ENCODE measurements at regions not wholly inside any gene's neighbourhood (a gene's known extent, or its start where the extent isn't known, plus 50 kb on each side); places are given as distances from the start of the nearest gene placed in this dataset.

- no peak for TF ChIP-seq CTCF (IDR thresholded peaks at IDR 0.05)
- H3K27ac ChIP-seq: peak overlapping the region in 1 of 2 donors; percentile 22
- no peaks in the 10 kb centered on the region for H3K36me3 ChIP-seq
- intact Hi-C loops (cut with DNase I; ENCODE audit: low total_unique reads): no loop called here
- DNase-seq: no peak
- no peak overlapping the region for H3K4me3 ChIP-seq
- H3K9me3 ChIP-seq: no peaks in the 10 kb centered on the region
- H3K27me3 ChIP-seq: no peaks in the 10 kb centered on the region
- peaks cover 0 to 33% (median 3%) of the 10 kb centered on the region in 4 donors for H3K4me1 ChIP-seq
Observed at GRCh38 chr17:71935341-71935740, 185.5 kb upstream of the SOX9 start.

- Histone ChIP-seq H3K4me1 (peaks cover 0 to 33% (median 3%) of the 10 kb centered on the region in 4 donors), H3K27me3 (no peaks in the 10 kb centered on the region), H3K36me3 (no peaks in the 10 kb centered on the region), H3K9me3 (no peaks in the 10 kb centered on the region), H3K4me3 (no peak overlapping the region), H3K27ac (peak overlapping the region; percentile 6 to 70)
- intact Hi-C loops (cut with DNase I; ENCODE audit: low total_unique reads): no loop called here
- TF ChIP-seq CTCF (IDR thresholded peaks at IDR 0.05): no peak
- no peak for DNase-seq
Observed at GRCh38 chr17:71936977-71937376, 183.8 kb upstream of the SOX9 start.

- intact Hi-C loops (cut with DNase I; ENCODE audit: low total_unique reads): no loop called here
- peak overlapping the region; percentile 70 for H3K27ac ChIP-seq
- TF ChIP-seq CTCF (IDR thresholded peaks at IDR 0.05): no peak
- H3K27me3 ChIP-seq: no peaks in the 10 kb centered on the region
- peak overlapping the region; percentile 36 to 43 for H3K4me3 ChIP-seq
- no peak for DNase-seq
- H3K4me1 ChIP-seq: peaks cover 0 to 33% (median 3%) of the 10 kb centered on the region in 4 donors
- H3K9me3 ChIP-seq: no peaks in the 10 kb centered on the region
- H3K36me3 ChIP-seq: no peaks in the 10 kb centered on the region
Observed at GRCh38 chr17:71937914-71938313, 182.9 kb upstream of the SOX9 start.

GRCh38 chr17:71938340-71939010, 182.3 kb upstream of the SOX9 start:
- TF ChIP-seq CTCF (IDR thresholded peaks at IDR 0.05): no peak
- Histone ChIP-seq H3K36me3 (no peaks in the 10 kb centered on the region), H3K4me1 (peaks cover 0 to 33% (median 3%) of the 10 kb centered on the region in 4 donors), H3K4me3 (peak overlapping the region; percentile 36 to 43), H3K27ac (peak overlapping the region; percentile 70), H3K27me3 (no peaks in the 10 kb centered on the region), H3K9me3 (no peaks in the 10 kb centered on the region)
- intact Hi-C loops (cut with DNase I; ENCODE audit: low total_unique reads): no loop called here
- DNase-seq: no peak

- Histone ChIP-seq H3K27me3 (no peaks in the 10 kb centered on the region), H3K4me1 (peaks cover 0 to 15% (median 2%) of the 10 kb centered on the region in 4 donors), H3K36me3 (no peaks in the 10 kb centered on the region), H3K4me3 (no peak overlapping the region), H3K9me3 (no peaks in the 10 kb centered on the region), H3K27ac (no peak overlapping the region)
- intact Hi-C loops (cut with DNase I; ENCODE audit: low total_unique reads): no loop called here
- no peak for TF ChIP-seq CTCF (IDR thresholded peaks at IDR 0.05)
- no peak for DNase-seq
Observed at GRCh38 chr17:71941920-71942319, 178.9 kb upstream of the SOX9 start.

Data from tibial artery (tissue), 4 donors.